Occipital lobe (tissue), 1 donor: ENCODE measurements at regions not wholly inside any gene's neighbourhood (a gene's known extent, or its start where the extent isn't known, plus 50 kb on each side); places are given as distances from the start of the nearest gene placed in this dataset.
"Not testable (repeated sequence)": the region's sequence is repeated elsewhere in the genome, so short reads cannot be mapped to it uniquely, and the experiment has no call there.

ENCODE experiments used
- DNase-seq: peaks from one replicate; lab custom pipeline; 2025; lab: John Stamatoyannopoulos, UW

GRCh38 chr5:13640270-13640669 is 304.2 kb downstream of the DNAH5 start:
- no peak for DNase-seq

GRCh38 chr5:13632676-13633075 is 311.8 kb downstream of the DNAH5 start:
- no peak for DNase-seq

GRCh38 chr5:13629218-13629617 is 315.3 kb downstream of the DNAH5 start:
- no peak for DNase-seq

- DNase-seq: no peak
Measured at GRCh38 chr5:13627673-13628454, 316.6 kb downstream of the DNAH5 start.

- no peak for DNase-seq
Measured at GRCh38 chr5:13625616-13626198, 318.8 kb downstream of the DNAH5 start.

- no peak for DNase-seq
Measured at GRCh38 chr5:13624283-13625074, 320.0 kb downstream of the DNAH5 start.

- no peak for DNase-seq
Measured at GRCh38 chr5:13613621-13614020, 330.9 kb downstream of the DNAH5 start.

GRCh38 chr5:13611604-13612003 is 332.9 kb downstream of the DNAH5 start:
- DNase-seq: no peak

GRCh38 chr5:13609504-13609903 is 335.0 kb downstream of the DNAH5 start:
- no peak for DNase-seq

GRCh38 chr5:13606051-13606450 is 338.4 kb downstream of the DNAH5 start:
- DNase-seq: no peak

- DNase-seq: no peak
Measured at GRCh38 chr5:13601112-13601511, 343.4 kb downstream of the DNAH5 start.

- no peak for DNase-seq
Measured at GRCh38 chr5:13595978-13596377, 348.5 kb downstream of the DNAH5 start.

- DNase-seq: no peak
Measured at GRCh38 chr5:13591621-13592020, 352.9 kb downstream of the DNAH5 start.

GRCh38 chr5:13585324-13585723 is 359.2 kb downstream of the DNAH5 start:
- no peak for DNase-seq

- no peak for DNase-seq
Measured at GRCh38 chr5:13581914-13582313, 362.6 kb downstream of the DNAH5 start.

- DNase-seq: no peak
Measured at GRCh38 chr5:13581132-13581531, 363.4 kb downstream of the DNAH5 start.

- no peak for DNase-seq
Measured at GRCh38 chr5:13580058-13580457, 364.4 kb downstream of the DNAH5 start.

- not testable (repeated sequence) for DNase-seq
Measured at GRCh38 chr5:13579091-13579490, 365.4 kb downstream of the DNAH5 start.

- DNase-seq: not testable (repeated sequence)
Measured at GRCh38 chr5:13578311-13579039, 366.0 kb downstream of the DNAH5 start.

GRCh38 chr5:13574574-13574973 is 369.9 kb downstream of the DNAH5 start:
- DNase-seq: no peak

- DNase-seq: no peak
Measured at GRCh38 chr5:13572163-13572562, 372.3 kb downstream of the DNAH5 start.
